Coronary artery (tissue), 2 donors: ENCODE measurements at regions not wholly inside any gene's neighbourhood (a gene's known extent, or its start where the extent isn't known, plus 50 kb on each side); places are given as distances from the start of the nearest gene placed in this dataset.

Source experiments
- DNase-seq: peaks from one replicate; pipeline ENCODE4 v3.0.0-alpha.2; 2017; ENCODE audit warnings: low spot score
- H3K27ac ChIP-seq, 2 donors: fragments of 200-600 bp; sonication (generic); one replicate each; pipeline ENCODE4 v1.5.1; 2016 to 2019
- H3K4me3 ChIP-seq: fragments of 200-600 bp; sonication (generic); 2 replicates; pipeline ENCODE4 v1.5.1; 2016; ENCODE audit warnings: mild to moderate bottlenecking, moderate library complexity
- TF ChIP-seq, protein P1 (sequence below): fragments of 200-600 bp; sonication (generic); IDR thresholded peaks from one replicate; pipeline ENCODE4 v1.5.1; 2019; ENCODE audit warnings: antibody characterized with exemption

DNA sequence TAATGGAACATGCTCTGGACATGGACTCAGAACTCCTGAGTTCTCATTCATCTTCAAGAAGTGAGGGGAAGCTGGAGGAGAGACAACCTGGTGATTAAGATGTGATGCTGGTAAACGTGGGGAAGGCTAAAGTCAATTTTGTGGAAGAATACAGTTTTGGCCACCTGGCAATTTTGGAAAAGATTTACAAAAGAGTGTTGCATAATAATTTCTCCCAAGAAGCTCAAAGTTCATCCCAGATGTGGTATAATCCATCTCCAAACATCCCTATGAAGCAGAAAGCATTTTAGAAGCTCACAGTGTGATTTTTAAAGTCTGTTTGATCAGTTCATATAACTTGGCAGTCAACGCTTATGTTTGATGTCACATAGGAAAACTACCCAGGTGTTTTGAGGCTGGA is 208.7 kb downstream of the LMX1A start:
- no peak overlapping the region for H3K4me3 ChIP-seq
- no peak for DNase-seq
- no peak overlapping the region for H3K27ac ChIP-seq
- TF ChIP-seq, protein P1, sequence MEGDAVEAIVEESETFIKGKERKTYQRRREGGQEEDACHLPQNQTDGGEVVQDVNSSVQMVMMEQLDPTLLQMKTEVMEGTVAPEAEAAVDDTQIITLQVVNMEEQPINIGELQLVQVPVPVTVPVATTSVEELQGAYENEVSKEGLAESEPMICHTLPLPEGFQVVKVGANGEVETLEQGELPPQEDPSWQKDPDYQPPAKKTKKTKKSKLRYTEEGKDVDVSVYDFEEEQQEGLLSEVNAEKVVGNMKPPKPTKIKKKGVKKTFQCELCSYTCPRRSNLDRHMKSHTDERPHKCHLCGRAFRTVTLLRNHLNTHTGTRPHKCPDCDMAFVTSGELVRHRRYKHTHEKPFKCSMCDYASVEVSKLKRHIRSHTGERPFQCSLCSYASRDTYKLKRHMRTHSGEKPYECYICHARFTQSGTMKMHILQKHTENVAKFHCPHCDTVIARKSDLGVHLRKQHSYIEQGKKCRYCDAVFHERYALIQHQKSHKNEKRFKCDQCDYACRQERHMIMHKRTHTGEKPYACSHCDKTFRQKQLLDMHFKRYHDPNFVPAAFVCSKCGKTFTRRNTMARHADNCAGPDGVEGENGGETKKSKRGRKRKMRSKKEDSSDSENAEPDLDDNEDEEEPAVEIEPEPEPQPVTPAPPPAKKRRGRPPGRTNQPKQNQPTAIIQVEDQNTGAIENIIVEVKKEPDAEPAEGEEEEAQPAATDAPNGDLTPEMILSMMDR, result no peak

DNA sequence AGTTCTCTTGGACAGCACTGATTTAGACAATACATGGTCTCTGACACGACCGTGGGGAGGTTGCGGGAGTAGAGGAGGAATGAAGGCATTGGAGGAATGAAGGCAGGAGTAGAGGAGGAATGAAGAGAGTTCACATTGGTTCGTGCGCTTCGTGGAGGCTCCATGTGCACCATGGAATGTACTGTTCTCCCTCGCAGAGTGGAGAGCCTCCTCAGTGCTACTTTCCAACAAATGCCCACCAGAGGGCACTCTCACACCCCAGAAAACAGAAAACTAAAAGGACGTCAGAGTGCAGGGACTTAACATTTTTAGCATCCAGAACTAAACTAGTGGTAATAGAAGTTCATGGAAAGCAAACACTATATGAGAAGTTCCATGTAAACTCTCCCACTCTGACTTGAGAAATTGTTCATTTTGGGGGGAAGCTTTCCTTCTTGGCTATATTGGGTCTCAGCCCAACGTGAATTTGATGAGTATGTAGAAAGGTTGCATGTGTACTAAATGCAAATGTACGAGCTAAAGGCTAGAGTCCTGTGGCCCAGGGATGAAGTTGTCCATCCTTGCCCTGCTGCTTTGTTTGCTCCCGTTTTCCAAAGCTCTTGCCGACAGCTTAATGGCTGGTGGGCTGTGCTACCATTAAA is 211.6 kb downstream of the LMX1A start:
- Histone ChIP-seq H3K4me3 (no peak overlapping the region), H3K27ac (no peak overlapping the region)
- TF ChIP-seq, protein P1, result no peak
- DNase-seq, result no peak

DNA sequence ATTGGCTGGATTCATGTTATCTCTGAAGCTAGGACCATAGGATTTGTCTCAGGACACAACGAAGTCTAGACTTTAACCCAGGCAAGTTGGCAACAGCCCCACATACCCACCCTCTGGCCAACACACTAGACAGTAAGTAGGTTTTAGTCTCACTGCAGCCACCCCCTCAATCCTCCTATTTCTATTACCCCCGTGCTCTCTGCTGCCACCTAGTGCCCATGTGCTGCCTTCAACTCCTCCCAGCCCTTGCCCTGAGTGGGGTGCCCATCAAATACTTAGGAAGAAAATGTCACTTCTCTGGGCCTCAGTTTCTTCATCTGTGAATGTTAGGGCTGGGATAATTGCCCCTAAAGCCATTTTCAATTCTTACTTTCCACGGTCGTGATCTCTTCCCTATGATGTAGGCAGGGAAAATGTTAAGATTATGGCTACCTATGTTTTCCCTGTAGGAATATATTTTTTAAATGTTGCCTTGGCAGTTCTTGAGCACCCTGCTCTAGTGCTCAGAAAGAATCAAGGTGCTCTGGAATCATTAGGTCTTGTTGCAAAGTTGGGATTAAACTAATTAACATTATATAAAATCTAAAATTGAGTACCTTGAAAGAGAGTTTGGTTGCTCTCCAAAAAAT is 213.0 kb downstream of the LMX1A start:
- Histone ChIP-seq H3K4me3 (no peak overlapping the region), H3K27ac (no peak overlapping the region)
- TF ChIP-seq, protein P1, result no peak
- DNase-seq, result no peak

DNA sequence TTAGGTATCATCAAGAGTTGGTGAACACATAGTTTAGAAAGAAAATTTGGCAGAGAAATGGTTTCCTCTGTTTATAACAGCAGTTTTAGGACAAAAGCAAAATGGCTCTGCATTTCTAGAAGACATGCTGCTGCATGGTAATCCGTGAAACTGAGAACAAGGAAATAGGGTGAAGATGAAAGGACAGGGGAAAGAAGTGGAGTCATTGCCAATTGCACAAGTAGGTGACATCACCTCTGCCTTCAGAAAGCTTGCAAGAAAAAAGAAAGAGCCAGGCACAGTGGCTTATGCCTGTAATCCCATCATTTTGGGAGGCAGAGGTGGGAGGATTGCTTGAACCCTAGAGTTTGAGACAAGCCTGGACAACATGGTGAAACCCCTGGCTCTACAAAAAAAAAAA is 217.6 kb downstream of the LMX1A start:
- Histone ChIP-seq H3K27ac (no peak overlapping the region), H3K4me3 (no peak overlapping the region)
- TF ChIP-seq, protein P1, result no peak
- no peak for DNase-seq

DNA sequence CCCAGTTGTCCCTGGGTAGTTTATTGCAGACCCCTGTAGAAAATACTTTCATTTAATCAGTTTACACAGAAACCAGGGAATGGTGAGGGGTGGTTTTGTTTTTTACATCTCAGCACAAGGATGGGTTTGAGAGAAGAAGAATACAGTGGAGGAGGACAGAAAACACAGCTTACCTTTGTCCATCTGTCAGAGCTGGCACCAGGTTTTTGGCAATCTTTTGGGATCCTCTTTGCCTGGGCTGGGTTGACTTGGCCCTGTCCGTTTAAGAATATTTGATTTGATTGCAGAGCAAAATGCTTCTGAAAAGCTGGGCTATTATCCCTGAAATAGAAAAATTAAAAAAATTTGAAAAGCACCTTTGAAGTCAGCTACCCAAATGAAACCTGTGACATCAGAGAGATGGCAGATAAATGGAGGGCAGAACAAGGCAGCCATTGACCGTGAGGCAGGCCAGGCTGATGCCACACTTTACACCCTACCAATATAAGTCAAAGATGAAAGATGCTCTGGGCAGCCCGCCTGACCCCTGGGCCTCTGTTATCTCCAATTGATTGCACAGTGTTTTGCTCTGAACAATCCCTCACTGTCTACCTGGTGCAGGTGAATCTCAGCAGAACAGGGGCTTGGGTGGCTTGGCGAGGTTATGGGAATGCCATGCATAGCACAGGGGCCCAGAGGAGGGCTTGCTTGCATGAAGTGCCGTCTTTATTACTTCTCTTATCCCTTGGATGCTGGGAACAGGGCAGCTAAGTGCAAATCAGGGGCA is 218.8 kb downstream of the LMX1A start:
- H3K4me3 ChIP-seq, result no peak overlapping the region
- no peak for DNase-seq
- no peak overlapping the region for H3K27ac ChIP-seq
- TF ChIP-seq, protein P1, result no peak

DNA sequence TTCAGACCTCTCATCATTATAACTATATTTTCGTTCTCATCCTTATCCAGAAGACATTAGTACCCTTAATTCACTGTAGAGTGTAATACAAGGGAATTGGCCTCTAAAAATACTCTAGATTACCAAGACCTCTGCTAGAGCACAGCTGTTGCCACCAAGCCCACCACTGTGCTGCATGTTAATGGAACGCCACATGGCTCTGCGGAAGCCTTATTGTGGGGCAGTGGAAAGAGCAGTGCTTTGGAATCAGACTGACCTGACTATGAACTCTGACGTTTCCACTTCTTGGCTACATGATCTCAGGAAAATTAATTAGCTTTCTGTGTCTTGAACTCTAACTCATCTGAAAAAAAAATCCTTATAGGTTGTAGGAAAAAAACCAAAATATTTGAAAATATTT is 222.1 kb downstream of the LMX1A start:
- TF ChIP-seq, protein P1, result no peak
- no peak for DNase-seq
- Histone ChIP-seq H3K27ac (no peak overlapping the region), H3K4me3 (no peak overlapping the region)
